HepG2 (cell line): ENCODE measurements at regions not wholly inside any gene's neighbourhood (a gene's known extent, or its start where the extent isn't known, plus 50 kb on each side); places are given as distances from the start of the nearest gene placed in this dataset.

Experiments used
- ATAC-seq: fragments of 200-7000 bp; cut with Tn5 transposase; 3 replicates; pipeline ENCODE4 v1.9.1; 2020; ENCODE audit warnings: mild to moderate bottlenecking, moderate library complexity
- BruUV-seq: library from RNA; stranded (reverse); fragments of 400-500 nt; replicated peaks from 2 replicates; lab custom pipeline; 2021; lab: Mats Ljungman, UMichigan
- CTCF ChIA-PET: fragments of 300-600 bp; formaldehyde crosslinking; extraction: SDS; loops from one replicate; lab custom pipeline; 2021; ENCODE audit warnings: low total read pairs, inconsistent platforms, low intra/inter-chr PET ratio; lab: Yijun Ruan, JAX
- POLR2A ChIA-PET: fragments of 350-600 bp; sonication (Branson Sonifier 250); formaldehyde crosslinking; loops from one replicate; lab custom pipeline; 2020; ENCODE audit warnings: antibody characterized with exemption, inconsistent platforms; lab: Yijun Ruan, JAX
- DNase-seq: peaks from one replicate; pipeline ENCODE4 v3.0.0-alpha.2; 2015; ENCODE audit warnings: low spot score
- FAIRE-seq: peaks from 3 replicates; lab custom pipeline; 2011; peaks lifted over from hg19 to GRCh38; lab: Jason Lieb, UNC
- H2AFZ ChIP-seq: one replicate; pipeline ENCODE4 v1.6.1; 2011; ENCODE audit warnings: low read length, inconsistent platforms
- H3K27ac ChIP-seq: fragments of 300-600 bp; 3 replicates; pipeline ENCODE4 v1.8.0; 2011; ENCODE audit warnings: mixed run types, mild to moderate bottlenecking, mixed read lengths, low read length, inconsistent platforms; ENCODE audit not compliant: insufficient read depth; ENCODE audit errors: extremely low read length
- H3K27me3 ChIP-seq, 2 experiments: fragments of 200-600 bp in 1 of 2; 2 replicates in 1 of 2; 3 replicates in 1 of 2; pipeline versions ENCODE4 v1.6.0 to v1.8.0; 2011; ENCODE audit warnings: low read length in 2 of 2, mild to moderate bottlenecking in 2 of 2, moderate library complexity in 2 of 2, inconsistent platforms in 1 of 2; ENCODE audit not compliant: insufficient read depth in 2 of 2, control insufficient read depth in 1 of 2
- H3K36me3 ChIP-seq, 2 experiments: fragments of 200-600 bp in 1 of 2; replicated peaks in 1 of 2; 2 replicates in 1 of 2; 3 replicates in 1 of 2; pipeline versions ENCODE4 v1.5.1 to v1.8.0; 2011; ENCODE audit warnings: low read length in 2 of 2, inconsistent platforms in 1 of 2; ENCODE audit not compliant: insufficient read depth in 2 of 2, control insufficient read depth in 1 of 2
- H3K4me1 ChIP-seq: 2 replicates; pipeline ENCODE4 v1.5.1; 2012; ENCODE audit warnings: low read length, inconsistent platforms; ENCODE audit not compliant: insufficient read depth
- H3K4me2 ChIP-seq: 2 replicates; pipeline ENCODE4 v1.6.0; 2011; ENCODE audit warnings: low read depth, low read length, inconsistent platforms
- H3K4me3 ChIP-seq, 3 experiments: fragments of 200-600 bp in 1 of 3; sonication (generic), shearing (Covaris generic) in 1 of 3; replicated peaks in 1 of 3; 2 replicates each; pipeline ENCODE4 v1.5.1; 2011 to 2016; ENCODE audit warnings: low read length in 3 of 3, inconsistent platforms in 2 of 3, low read depth in 2 of 3, mild to moderate bottlenecking in 2 of 3, control low read depth in 1 of 3, mixed read lengths in 1 of 3; ENCODE audit not compliant: insufficient read depth in 1 of 3
- H3K79me2 ChIP-seq: one replicate; pipeline ENCODE4 v1.6.1; 2011; ENCODE audit warnings: low read length, inconsistent platforms; ENCODE audit not compliant: insufficient read depth
- H3K9ac ChIP-seq: 2 replicates; pipeline ENCODE4 v1.6.0; 2011; ENCODE audit warnings: mild to moderate bottlenecking, low read depth, low read length, inconsistent platforms; ENCODE audit not compliant: insufficient read depth
- H3K9me3 ChIP-seq: 2 replicates; pipeline ENCODE4 v1.5.1; 2012; ENCODE audit warnings: mild to moderate bottlenecking, low read length
- H4K20me1 ChIP-seq: 2 replicates; pipeline ENCODE4 v1.6.0; 2011; ENCODE audit warnings: inconsistent platforms, mild to moderate bottlenecking, low read length, moderate library complexity; ENCODE audit not compliant: insufficient read depth
- CREB3 ChIP-seq: sonication (generic); formaldehyde crosslinking; IDR thresholded peaks from 2 replicates; pipeline ENCODE4 v1.5.0; 2020; ENCODE audit warnings: missing genetic modification reagents
- CTCF ChIP-seq: sonication (generic); formaldehyde crosslinking; IDR thresholded peaks from 2 replicates; pipeline ENCODE4 v1.5.0; 2020; ENCODE audit warnings: mild to moderate bottlenecking, missing genetic modification reagents, moderate library complexity
- HOMEZ ChIP-seq: IDR thresholded peaks from 2 replicates; pipeline ENCODE4 v1.6.1; 2016; ENCODE audit warnings: low read depth
- MATR3 ChIP-seq: sonication (generic); formaldehyde crosslinking; IDR thresholded peaks from 2 replicates; pipeline ENCODE4 v1.4.0; 2020; ENCODE audit warnings: missing genetic modification reagents
- MTA1 ChIP-seq: sonication (generic); formaldehyde crosslinking; IDR thresholded peaks from 2 replicates; pipeline ENCODE4 v1.4.0; 2020; ENCODE audit warnings: missing genetic modification reagents, mild to moderate bottlenecking, borderline replicate concordance
- PTBP1 ChIP-seq: fragments of 200-400 bp; formaldehyde crosslinking; IDR thresholded peaks from 2 replicates; pipeline ENCODE4 v1.6.1; 2018; ENCODE audit warnings: low read length, low read depth; ENCODE audit not compliant: poor library complexity, severe bottlenecking
- SALL1 ChIP-seq: sonication (generic); formaldehyde crosslinking; IDR thresholded peaks from 2 replicates; pipeline ENCODE4 v1.8.0; 2022; ENCODE audit warnings: mild to moderate bottlenecking, missing genetic modification reagents
- UBTF ChIP-seq: sonication (generic); formaldehyde crosslinking; IDR thresholded peaks from 2 replicates; pipeline ENCODE4 v1.4.0; 2020; ENCODE audit warnings: mild to moderate bottlenecking, missing genetic modification reagents
- ZMYM4 ChIP-seq: sonication (generic); formaldehyde crosslinking; IDR thresholded peaks from 2 replicates; pipeline ENCODE4 v1.8.1; 2023; ENCODE audit warnings: mild to moderate bottlenecking, missing genetic modification reagents
- ZNF556 ChIP-seq: sonication (generic); formaldehyde crosslinking; IDR thresholded peaks from 2 replicates; pipeline ENCODE4 v1.4.0; 2020; ENCODE audit warnings: mild to moderate bottlenecking, missing genetic modification reagents, borderline replicate concordance
- ZNF790 ChIP-seq: sonication (generic); formaldehyde crosslinking; IDR thresholded peaks from 2 replicates; pipeline ENCODE4 v1.8.0; 2022; ENCODE audit warnings: missing genetic modification reagents, mild to moderate bottlenecking, borderline replicate concordance
- WGBS: methylation state at CpG from one replicate; pipeline ENCODE4 v1.1.6; 2017; ENCODE audit warnings: low lambda C conversion rate; 5-methylcytosine and 5-hydroxymethylcytosine counted together
- in situ Hi-C: cut with HindIII; loops from 2 replicates; pipeline ENCODE4 v1.10.0; 2017; ENCODE audit warnings: low pct_unique_long_range_greater_than_20kb; ENCODE audit not compliant: extremely low pct_ligation_motif_present
- intact Hi-C: fragments of 100-400 bp; cut with micrococcal nuclease; formaldehyde crosslinking; loops from one replicate; pipeline ENCODE4 v1.10.0; 2022; ENCODE audit not compliant: unreplicated experiment

GRCh38 chr5:106843812-106844416 lies 826.8 kb downstream of the EFNA5 start:
- POLR2A ChIA-PET = no interaction called here
- Histone ChIP-seq H3K27me3 (no peaks in the 10 kb centered on the region), H2AFZ (no peak overlapping the region), H4K20me1 (no peaks in the 10 kb centered on the region), H3K79me2 (no peaks in the 10 kb centered on the region), H3K4me3 (no peak overlapping the region)
- WGBS = under 1% methylated on average over 4 of the region's 4 CpGs
- in situ Hi-C loops = no loop called here
- peak; percentile 88 for ATAC-seq
- intact Hi-C loops = no loop called here
- TF ChIP-seq UBTF (CRISPR knock-in tag) (no peak), CTCF (CRISPR knock-in tag) (0 out of 2 replicates have a peak, but pooled peaks have one; percentile 4)
- TF ChIP-seq, all 625 proteins: peak for 1
- Histone ChIP-seq H3K36me3 (no peaks in the 10 kb centered on the region), H3K4me1 (no peaks in the 10 kb centered on the region), H3K27ac (no peak overlapping the region), H3K9ac (no peak overlapping the region), H3K9me3 (no peaks in the 10 kb centered on the region), H3K4me2 (no peak overlapping the region)
- no TSS peak for BruUV-seq
- CTCF ChIA-PET = no interaction called here
- FAIRE-seq = no peak
- DNase-seq = no peak

- intact Hi-C loops = no loop called here
- ATAC-seq = no peak
- TF ChIP-seq MATR3 (CRISPR knock-in tag) = no peak
- no peak for TF ChIP-seq ZNF556 (CRISPR knock-in tag)
- no peak for TF ChIP-seq HOMEZ (CRISPR knock-in tag)
- no peak for TF ChIP-seq PTBP1
- TF ChIP-seq MTA1 (CRISPR knock-in tag) = no peak
- no peak for TF ChIP-seq ZMYM4
- no peak for TF ChIP-seq SALL1
- TF ChIP-seq ZNF790 (CRISPR knock-in tag) = no peak
- no peak for TF ChIP-seq CREB3 (CRISPR knock-in tag)
Measured at GRCh38 chr5:106833517-106833916, 837.2 kb downstream of the EFNA5 start.

More at GRCh38 chr5:106833517-106833916, 837.2 kb downstream of the EFNA5 start:
- H3K4me3 ChIP-seq = no peak overlapping the region
- DNase-seq (no peak), FAIRE-seq (no peak)
- no peaks in the 10 kb centered on the region for H3K79me2 ChIP-seq
- ChIA-PET POLR2A (no interaction called here), CTCF (no interaction called here)
- H3K4me2 ChIP-seq = no peak overlapping the region
- no peaks in the 10 kb centered on the region for H3K27me3 ChIP-seq
- no peaks in the 10 kb centered on the region for H3K36me3 ChIP-seq
- WGBS = 2% methylated on average over 3 of the region's 3 CpGs
- BruUV-seq = no TSS peak
- no peak overlapping the region for H3K9ac ChIP-seq
- no peak overlapping the region for H2AFZ ChIP-seq
- no peaks in the 10 kb centered on the region for H3K9me3 ChIP-seq
- H4K20me1 ChIP-seq = no peaks in the 10 kb centered on the region
- in situ Hi-C loops = no loop called here
- no peak overlapping the region for H3K27ac ChIP-seq
- H3K4me1 ChIP-seq = no peaks in the 10 kb centered on the region
